Activated T-cell treated with anti-CD3 and anti-CD28 coated beads, Interleukin-2, amount 50 U/mL, for 48 hours (primary cell): ENCODE measurements at regions not wholly inside any gene's neighbourhood (a gene's known extent, or its start where the extent isn't known, plus 50 kb on each side); places are given as distances from the start of the nearest gene placed in this dataset.
"Not testable (repeated sequence)": the region's sequence is repeated elsewhere in the genome, so short reads cannot be mapped to it uniquely, and the experiment has no call there.

Experiments used
- DNase-seq, 2 experiments: peaks; one replicate each; pipeline ENCODE4 v3.0.0-alpha.2; 2020

DNA sequence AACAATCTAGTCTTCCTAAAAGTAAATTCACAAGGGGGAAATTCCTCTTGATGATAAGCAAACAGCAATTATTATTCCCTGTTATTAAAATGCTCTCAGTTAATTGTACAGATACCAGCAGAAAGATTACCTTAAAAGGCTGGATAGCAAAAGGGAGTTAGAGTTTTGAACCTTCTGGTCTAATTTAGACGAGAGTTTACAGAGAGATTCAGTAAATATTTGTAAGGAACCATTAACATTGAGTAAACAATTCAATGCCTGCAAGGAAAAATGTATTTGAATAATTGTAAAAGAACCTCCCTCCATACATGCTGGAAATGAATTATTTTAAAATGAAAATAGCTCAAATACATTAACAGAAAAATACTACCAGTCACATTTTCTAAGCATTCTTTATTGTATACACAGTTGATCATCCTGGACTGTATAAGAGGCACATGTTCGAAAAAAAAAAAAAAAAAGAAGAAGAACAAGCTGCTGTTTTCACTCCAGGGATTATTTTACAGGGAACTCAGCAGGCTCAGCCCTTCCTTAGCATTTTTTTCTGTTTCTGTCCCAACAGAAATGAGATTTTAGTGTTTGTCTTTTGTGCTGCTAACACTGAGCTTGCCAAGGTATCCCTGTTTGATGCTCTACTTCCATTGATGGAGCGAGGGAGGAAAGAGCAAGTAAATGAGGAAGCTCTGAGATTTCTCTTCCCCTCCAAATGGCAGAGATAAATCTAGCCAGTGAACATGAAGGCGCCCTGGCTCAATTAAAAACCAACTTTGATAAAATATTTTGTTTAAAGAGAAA lies 141.1 kb downstream of the ENC1 start:
- no peak for DNase-seq

DNA sequence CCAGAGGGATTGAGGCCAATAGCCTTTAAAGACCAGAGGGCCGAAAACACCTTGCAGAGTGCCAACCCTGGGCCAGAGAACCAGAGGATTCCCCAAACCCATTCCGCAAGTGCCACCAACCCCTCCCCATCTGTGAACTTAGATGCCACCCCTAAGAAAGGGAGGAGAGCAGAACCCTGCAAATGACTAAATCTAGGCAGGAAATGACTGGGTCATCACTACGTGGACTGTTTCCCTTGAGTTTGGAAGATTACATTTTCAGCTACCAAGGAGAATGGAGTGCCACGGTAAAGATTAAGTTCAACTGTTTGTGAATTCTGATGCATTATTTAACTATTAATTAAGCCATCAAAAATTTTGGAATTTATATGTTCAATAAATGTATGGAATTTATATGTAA lies 142.8 kb downstream of the ENC1 start:
- no peak for DNase-seq

DNA sequence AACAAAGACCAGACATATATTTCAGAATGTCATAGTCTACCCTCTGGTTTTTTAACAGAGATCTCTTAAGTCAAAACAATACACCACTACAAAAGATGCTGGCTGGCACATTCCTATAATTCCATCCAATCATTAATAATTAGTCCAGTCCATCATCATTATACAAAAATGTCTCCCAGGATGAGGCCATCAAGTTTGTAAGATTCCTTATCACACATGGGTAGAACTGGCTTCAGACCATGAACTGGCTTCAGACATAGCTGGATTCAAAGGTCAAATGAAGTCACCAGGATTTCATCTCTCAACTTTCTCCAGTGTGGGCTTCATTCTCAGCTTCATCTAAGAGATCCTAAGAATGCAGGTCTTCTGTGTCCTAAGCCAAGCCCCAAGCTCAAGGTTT lies 147.1 kb downstream of the ENC1 start:
- no peak for DNase-seq

DNA sequence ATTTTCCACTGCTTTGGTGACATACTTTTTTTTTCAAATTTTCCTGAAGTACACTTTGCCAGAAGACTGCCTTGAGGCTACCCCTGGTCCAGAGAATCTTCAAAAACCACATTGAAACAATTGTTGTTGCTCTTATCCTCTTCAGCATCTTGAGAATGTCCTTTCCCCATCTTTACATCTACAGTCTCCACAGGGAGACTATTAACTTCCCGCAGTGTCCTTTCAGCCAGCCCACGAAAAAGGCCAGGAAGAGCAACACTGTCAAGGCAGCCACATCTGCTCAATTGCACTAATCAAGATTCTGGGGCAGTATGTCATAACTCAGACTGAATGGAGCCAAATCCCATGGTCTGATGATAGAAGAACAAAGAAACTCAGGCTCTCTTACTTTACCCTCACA lies 148.3 kb downstream of the ENC1 start:
- no peak for DNase-seq

DNA sequence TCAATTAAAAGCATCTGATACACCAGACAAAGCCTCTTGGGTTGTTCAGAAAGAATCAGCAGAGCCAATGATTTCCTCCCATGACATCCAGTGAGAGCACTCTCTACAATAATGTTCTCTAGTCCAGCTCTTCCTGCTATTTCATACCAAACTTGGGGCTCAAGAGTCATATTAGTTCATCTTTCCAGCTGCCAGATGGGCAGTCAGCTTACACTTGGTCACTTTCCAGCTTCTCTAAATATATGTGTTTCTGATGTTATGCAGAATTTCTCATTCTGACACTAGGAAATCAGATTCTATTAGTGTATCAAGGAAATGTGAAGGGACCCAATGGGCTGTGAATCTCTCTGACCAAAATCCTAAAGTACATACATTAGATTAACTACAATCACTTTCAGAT lies 148.9 kb downstream of the ENC1 start:
- no peak for DNase-seq

DNA sequence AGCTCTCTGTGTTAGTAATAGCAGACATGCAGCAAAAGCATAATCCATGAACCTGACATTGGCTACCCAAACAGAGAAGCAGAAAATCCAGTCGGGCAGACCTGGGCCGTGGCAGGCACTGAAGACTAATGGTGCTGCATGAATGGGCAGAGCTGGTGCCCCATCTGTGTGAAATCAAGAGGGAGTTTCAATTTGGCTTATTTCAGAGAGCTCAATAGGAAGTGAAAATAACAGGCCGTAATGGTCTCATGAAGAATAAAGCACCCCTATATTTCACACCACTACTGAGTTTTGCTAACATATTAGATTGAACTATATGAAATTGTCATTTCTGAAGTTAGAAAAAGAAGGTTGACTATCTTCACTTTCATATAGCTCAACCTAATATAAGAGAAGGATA lies 149.7 kb downstream of the ENC1 start:
- no peak for DNase-seq

DNA sequence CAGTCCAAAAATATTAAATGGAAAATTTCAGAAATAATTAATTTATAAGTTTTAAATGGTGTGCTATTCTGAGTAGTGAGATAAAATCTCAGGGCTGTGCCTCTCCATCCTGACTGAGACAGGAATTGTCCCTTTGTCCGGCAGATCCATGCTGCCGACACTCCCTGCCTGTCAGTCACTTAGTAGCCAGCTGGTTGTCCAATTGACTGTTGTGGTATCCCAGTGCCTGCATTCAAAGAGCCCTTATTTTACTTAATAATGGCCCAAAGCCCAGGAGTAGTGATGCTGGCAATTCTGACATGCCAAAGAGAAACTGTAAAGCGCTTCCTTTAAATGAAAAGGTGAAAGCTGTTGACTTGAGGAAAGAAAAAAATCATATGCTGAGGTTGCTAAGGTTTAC lies 157.5 kb downstream of the ENC1 start:
- DNase-seq = no peak

DNA sequence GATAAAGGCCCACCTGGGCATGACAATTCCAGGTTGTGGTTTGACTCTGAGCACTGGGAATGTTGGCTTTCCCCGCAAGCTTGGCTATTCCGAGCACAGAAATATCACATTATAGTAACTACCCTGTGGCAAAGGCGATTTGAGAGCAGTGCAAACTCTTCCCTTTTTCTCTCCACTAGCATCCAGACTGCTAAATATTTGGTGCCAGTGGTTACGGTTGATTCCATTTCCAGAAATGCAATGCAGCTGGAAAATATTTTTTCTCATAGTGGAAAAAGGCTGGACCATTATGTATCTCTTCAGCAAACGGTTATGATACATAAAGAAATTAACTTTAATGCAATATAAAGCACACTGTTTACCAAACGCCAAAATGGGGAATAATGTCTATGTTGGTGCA lies 158.0 kb downstream of the ENC1 start:
- no peak for DNase-seq

DNA sequence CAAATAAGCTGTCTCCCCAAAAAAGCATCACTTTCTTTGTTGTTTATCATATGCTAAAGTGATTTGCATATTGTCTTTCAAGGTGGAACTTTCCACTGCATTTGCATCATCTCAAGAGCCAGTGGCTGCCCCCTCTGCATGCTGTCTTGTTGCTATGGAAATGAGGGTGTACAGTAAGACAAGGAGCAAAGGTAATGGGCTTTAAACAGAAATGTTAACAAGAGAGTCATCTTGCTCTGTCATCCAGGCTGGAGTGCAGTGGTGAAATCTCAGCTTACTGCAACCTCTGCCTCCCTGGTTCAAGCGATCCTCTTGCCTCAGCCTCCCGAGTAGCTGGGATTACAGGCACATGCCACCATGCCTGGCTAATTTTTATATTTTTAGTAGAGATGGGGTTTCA lies 159.2 kb downstream of the ENC1 start:
- DNase-seq = not testable (repeated sequence)

DNA sequence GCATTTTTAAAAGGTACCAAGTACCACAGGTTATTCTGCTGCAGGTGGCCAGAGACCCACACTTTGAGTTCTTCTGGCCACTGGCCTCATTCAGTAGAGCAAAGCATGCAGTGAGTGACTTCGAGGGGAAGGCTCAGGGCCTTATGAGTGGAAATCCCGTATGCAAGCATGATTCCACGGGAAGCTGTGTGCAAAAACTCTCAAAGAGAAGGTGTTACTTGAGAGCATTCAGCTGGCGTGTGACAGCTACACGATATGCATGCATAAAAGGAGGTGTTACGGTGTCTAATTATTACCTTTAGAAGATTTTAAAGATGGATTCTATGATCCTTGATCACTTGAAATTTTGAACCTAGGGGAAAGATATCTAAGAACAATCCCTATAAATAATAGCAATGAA lies 160.3 kb downstream of the ENC1 start:
- DNase-seq = no peak

DNA sequence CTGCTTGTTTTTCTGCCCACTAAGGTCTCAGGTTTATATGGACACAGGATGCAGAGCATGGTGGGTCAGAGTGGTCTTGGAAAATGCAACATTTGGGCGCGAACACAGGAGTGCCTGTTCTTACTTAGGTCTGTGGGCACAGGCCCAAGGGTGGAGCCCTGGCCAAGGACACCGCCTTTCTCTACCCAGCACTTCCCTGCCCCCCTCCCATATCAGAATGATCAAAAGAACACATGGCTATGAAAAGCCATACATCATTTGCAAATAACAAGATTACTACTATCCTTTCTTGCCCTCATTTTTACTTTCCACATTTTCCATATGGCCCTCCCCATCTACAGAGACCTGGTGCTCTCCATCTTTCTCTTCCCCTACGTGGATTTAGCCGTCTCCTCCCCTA lies 162.2 kb downstream of the ENC1 start:
- DNase-seq = no peak

DNA sequence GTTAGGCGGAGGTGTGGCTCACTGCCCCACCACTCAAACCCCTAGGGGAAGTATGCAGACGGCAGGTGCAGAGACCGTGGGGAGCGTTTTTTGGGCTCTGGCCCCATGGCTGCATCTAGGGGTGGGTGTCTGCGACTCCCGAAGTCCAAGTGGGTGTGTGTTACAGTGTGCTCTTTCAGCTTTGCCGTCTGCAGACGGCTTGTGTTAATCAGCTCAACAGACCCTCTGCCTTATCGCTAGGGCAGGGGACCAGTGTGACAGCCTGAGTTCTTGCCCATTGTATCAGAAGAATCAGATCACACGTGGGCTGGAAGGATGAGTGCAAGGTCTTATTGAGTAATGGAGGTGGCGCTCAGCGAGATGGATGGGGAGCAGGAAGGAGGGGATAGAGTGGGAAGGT lies 162.8 kb downstream of the ENC1 start:
- DNase-seq = no peak

DNA sequence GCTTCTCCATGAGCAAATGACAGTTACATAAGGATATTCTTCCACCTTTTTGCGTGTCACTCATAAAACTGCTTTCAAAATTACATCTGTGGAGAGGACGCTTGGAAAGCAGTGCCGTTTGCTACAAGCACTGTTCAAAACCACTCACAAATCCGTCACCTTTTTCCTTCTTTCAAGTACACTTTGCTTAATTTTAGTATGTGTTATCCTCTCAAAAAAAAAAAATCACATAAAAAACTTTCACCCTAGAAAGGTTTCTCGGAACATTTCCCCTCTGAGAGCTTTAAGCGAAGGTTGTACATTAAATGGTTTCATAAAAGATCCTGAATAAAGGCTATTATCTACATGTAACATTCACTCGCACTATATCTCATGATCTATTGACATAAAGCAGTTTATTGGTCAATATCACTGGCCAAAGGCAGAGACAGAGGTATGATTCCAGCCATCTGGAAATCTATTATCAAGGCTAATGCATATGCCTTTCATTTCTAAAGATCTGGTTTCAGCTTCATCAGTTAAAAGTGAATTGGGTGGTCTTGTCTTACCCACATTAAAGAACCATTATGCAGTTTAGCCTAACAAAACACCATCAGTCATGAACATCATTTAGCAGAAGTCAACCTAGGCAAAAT lies 163.6 kb downstream of the ENC1 start:
- DNase-seq = no peak

DNA sequence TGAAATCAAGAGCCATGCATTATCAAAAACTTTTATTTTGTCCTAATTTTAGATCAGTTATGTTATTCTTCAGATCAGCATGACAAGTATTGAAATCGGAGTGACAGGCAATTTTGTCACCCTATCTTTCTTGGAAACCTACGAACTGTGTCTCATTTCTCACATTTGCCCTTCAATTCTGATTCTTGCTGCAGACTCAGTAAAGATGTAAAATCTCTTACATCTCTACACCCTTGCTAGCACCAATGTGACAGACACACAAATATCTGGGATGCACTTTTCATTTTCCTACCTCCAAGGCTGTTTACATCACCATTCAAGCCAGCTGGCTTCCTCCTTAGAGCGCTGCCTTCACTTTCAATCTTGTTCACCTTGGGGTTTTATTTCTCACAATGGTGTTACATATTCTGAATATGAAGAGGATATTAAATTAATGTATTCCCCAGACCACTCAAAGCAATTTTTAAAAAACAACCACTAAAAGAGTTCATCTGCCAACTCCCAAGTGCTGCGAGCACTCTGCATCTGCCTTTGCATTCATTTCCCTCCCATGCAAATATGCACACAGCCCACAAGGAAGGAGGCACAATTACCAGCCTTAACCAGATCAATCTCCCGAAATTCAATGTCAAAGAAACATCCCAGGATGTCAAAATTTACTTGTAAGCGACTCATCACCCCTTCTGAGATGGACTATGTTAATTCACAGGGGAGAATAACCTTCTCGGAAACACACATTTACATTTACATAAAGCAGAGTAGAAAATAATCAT lies 164.3 kb downstream of the ENC1 start:
- DNase-seq = no peak

DNA sequence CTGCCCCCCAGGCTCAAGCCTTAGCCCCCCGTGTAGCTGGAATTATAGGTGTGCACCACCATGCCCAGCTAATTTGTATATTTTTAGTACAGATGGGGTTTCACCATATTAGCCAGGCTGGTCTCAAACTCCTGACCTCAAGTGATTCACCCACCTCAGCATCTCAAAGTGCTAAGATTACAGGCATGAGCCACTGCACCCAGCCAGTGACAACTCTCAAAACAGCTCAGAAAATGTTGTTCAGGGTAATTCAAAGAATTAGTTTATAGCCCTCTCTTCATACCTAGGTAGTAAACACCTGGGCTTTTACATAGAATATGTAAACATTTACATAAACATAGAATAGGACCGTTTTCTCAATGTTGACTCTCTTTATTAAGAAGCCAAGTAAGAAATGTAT lies 168.7 kb downstream of the ENC1 start:
- DNase-seq = no peak

DNA sequence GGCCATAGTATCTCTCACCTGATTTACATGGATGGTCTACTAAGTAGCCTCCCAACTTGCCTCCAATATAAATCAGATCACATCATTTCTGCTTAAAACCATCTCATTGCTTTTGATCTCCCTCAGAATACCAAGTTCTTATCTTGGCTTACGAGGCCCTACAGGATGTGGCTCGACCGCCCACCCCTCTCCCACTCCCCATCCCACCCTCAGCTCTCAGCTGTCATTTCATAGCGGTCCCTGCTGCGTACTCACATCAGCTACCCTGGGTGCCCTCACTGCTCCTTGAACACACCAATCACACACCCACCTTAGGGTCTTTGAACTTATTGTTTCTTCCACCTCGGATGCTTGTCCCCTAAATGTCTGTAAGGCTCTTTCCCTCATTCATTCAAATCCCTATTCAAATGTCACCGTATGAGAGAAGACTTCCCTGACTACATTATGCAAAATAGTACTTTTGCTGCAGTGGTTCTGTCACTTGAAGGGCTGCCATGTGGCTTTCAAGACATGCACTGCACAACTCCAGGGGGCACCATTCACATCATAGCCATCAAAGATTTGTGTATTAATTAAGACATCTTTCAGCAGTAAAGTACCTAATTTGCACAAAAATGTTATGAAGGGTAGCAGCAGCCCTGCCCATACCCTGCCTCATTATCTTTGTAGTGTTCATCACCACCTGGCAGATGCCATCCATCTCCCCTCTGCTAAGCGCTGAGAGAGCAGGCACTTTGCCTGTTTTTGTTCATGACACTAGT lies 171.1 kb downstream of the ENC1 start:
- DNase-seq = no peak

DNA sequence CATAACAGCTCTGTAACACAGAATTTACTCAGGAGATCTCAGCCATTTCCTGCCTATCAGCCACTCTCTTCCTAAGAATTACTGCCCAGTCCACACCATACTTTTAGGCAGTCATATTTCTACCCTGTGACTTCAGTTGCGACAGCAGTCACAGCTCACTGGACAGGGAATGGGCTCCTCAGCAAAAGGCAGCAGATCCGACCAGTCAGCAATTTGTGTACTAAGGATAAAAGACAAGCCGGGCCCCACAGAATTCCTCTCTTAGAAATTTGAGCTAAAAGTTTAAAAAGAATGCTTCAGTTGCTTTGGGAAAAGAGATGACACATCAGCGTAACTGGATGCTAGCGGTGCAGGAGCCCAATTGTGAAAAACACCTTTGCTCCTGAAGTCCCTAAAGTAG lies 172.1 kb downstream of the ENC1 start:
- no peak for DNase-seq

DNA sequence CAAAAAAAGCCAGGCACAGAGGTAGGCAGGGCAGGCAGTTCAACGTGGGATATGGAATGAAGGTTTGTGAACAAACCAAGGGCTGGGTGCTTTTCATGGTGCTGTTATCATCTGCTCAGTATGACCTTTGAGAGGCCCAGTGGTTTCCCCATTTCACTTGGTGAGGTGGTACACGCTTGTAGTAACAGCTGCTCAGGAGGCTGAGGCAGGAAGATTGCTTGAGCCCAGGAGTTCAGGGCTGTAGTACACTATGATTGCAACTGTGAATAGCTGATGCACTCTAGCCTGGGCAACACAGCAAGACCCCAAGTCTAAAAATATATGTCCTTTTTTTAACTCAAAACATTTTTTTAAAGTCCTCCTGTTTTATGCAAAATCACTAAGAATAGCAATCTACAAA lies 174.8 kb downstream of the ENC1 start:
- no peak for DNase-seq

DNA sequence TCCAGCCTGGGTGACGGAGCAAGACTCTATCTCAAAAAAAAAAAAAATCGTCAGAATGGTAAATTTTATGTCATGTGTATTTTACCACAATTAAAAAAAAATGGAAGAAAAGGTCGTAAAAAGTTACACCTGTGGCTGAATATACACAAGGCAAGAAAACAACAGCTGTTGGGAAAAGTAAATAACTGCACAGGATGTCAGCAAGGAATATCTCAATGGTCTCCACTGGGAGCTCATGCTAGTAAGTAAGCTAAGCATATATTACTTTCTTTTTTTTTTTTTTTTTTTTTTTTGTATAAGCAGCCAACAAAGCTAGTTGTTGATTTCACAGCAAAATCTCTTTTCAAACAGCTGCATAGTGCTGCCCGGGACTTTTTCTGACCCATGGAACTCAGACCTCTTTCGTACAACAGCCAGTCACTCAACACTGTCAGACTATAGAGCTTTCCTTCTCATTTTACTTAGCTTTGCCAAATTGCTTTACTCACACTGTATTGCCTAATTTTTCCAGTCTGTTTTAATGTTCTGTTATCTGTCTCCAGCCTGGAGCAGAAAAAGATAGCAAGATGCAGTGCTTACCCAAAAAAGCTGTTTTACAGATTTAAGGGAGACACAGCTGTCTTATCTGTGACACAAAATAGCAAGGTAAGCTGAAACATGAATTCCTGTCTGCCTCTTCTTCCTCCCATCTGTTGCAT lies 175.9 kb downstream of the ENC1 start:
- DNase-seq = no peak

DNA sequence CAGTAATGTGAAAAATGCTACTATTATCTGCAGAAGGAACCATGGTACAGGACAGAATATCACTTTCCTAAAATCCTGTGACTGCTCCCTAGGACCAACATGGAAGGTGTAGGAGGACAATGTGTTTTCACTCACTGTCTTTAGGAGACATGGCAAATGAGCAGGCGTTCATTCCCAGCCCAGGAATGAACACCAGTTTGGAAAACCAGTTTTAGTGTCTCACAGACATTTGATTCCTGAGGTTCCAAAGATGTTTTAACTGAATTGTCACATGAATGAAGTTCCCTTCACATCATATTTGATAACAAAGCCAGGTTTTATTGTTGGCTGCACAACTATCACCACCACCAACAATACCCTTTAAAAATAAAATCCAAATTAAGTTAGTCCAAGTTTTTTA lies 178.2 kb downstream of the ENC1 start:
- no peak for DNase-seq

DNA sequence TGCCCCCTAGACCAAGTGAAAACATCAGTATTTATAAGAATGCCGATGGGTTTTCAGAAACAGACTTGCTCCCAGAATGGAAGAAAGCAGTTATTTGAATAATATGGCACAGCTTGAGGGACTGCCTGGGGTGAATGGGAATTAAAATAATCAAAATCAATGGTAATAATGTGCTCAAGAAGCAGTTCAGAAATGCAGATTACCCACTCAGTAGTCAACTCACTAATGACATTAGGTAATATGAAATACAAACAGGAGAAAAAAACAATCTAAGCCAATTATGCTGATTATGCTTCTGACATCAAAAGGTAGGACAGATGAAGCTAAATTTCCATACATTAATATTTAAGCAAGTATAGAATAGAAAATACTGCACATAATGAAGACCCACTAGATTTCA lies 179.3 kb downstream of the ENC1 start:
- no peak for DNase-seq

DNA sequence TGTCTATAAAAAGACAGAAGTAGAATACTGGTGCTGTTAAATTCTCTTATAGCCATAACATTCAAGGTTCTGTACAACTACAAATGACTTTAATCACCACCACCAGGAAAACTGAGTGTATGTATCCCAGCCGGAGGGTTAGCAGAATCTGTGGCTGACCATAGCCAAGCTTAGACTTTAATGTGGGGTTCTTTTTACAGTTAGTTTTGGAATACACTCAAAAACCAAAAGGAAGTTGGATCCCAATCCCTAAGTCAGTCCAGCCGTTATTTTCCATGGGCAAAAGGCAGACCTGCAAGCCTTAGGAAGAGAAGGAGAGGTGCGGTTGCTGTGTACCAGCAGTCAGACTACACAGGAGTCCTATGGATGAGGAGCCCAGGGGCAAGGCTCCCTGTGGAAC lies 179.8 kb downstream of the ENC1 start:
- no peak for DNase-seq

DNA sequence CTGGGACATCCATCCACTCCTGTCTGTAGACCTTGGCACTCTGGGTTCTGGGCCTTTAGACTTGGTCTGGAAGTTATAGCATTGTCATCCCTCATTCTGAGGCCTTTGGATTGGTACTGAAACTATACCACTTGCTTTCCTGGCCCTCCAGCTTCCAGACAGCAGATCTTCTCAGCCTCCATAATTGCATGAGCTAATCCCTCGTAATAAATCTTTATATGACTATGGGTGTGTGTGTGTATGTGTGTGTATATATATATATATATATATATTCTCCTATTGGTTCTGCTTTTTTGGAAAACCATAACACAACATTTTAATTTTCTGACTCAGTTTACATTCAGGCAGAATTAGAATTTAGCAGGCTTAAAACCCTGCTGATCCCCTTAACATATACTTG lies 180.5 kb downstream of the ENC1 start:
- no peak for DNase-seq
